ENCODE measurements at regions not wholly inside any gene's neighbourhood (a gene's known extent, or its start where the extent isn't known, plus 50 kb on each side); places are given as distances from the start of the nearest gene placed in this dataset.

- H3K4me3 ChIP-seq (ENCODE audit: low read depth, low read length): no peak overlapping the region
- DNase-seq (ENCODE audit: low read depth): no peak
These were observed 141.1 kb downstream of the SLC15A5 start for GRCh38 chr12:16136219-16136988.

GRCh38 chr12:16135323-16135722 is 142.2 kb downstream of the SLC15A5 start:
- no peak for DNase-seq (ENCODE audit: low read depth)
- H3K4me3 ChIP-seq (ENCODE audit: low read depth, low read length): no peak overlapping the region

- DNase-seq (ENCODE audit: low read depth): no peak
- no peak overlapping the region for H3K4me3 ChIP-seq (ENCODE audit: low read depth, low read length)
These were observed 147.1 kb downstream of the SLC15A5 start for GRCh38 chr12:16130343-16130742.

GRCh38 chr12:16121953-16122352 is 155.5 kb downstream of the SLC15A5 start:
- no peak for DNase-seq (ENCODE audit: low read depth)
- no peak overlapping the region for H3K4me3 ChIP-seq (ENCODE audit: low read depth, low read length)

GRCh38 chr12:16119618-16120415 is 157.7 kb downstream of the SLC15A5 start:
- DNase-seq (ENCODE audit: low read depth): no peak

GRCh38 chr12:16118586-16118985 is 158.9 kb downstream of the SLC15A5 start:
- H3K4me3 ChIP-seq (ENCODE audit: low read depth, low read length): no peak overlapping the region
- peak; percentile 2 for DNase-seq (ENCODE audit: low read depth)

More at GRCh38 chr12:16119618-16120415, 157.7 kb downstream of the SLC15A5 start:
- H3K4me3 ChIP-seq (ENCODE audit: low read depth, low read length): no peak overlapping the region

- DNase-seq (ENCODE audit: low read depth): no peak
These were observed 164.6 kb downstream of the SLC15A5 start for GRCh38 chr12:16112612-16113560.

GRCh38 chr12:16112130-16112529 is 165.4 kb downstream of the SLC15A5 start:
- DNase-seq (ENCODE audit: low read depth): no peak

More at GRCh38 chr12:16112612-16113560, 164.6 kb downstream of the SLC15A5 start:
- H3K4me3 ChIP-seq (ENCODE audit: low read depth, low read length): no peak overlapping the region

GRCh38 chr12:16110596-16110995 is 166.9 kb downstream of the SLC15A5 start:
- DNase-seq (ENCODE audit: low read depth): no peak
- H3K4me3 ChIP-seq (ENCODE audit: low read depth, low read length): no peak overlapping the region

More at GRCh38 chr12:16112130-16112529, 165.4 kb downstream of the SLC15A5 start:
- H3K4me3 ChIP-seq (ENCODE audit: low read depth, low read length): no peak overlapping the region

- H3K4me3 ChIP-seq (ENCODE audit: low read depth, low read length): no peak overlapping the region
- no peak for DNase-seq (ENCODE audit: low read depth)
These were observed 173.6 kb downstream of the SLC15A5 start for GRCh38 chr12:16103851-16104250.

GRCh38 chr12:16100206-16100605 is 177.3 kb downstream of the SLC15A5 start:
- no peak for DNase-seq (ENCODE audit: low read depth)
- no peak overlapping the region for H3K4me3 ChIP-seq (ENCODE audit: low read depth, low read length)

GRCh38 chr12:16096273-16096849 is 181.1 kb downstream of the SLC15A5 start:
- DNase-seq (ENCODE audit: low read depth): no peak
- H3K4me3 ChIP-seq (ENCODE audit: low read depth, low read length): no peak overlapping the region

GRCh38 chr12:16095531-16096110 is 181.9 kb downstream of the SLC15A5 start:
- no peak for DNase-seq (ENCODE audit: low read depth)
- H3K4me3 ChIP-seq (ENCODE audit: low read depth, low read length): no peak overlapping the region

GRCh38 chr12:16094437-16094836 is 183.0 kb downstream of the SLC15A5 start:
- no peak overlapping the region for H3K4me3 ChIP-seq (ENCODE audit: low read depth, low read length)
- DNase-seq (ENCODE audit: low read depth): no peak

GRCh38 chr12:16093825-16094224 is 182.7 kb downstream of the DERA start:
- no peak overlapping the region for H3K4me3 ChIP-seq (ENCODE audit: low read depth, low read length)
- DNase-seq (ENCODE audit: low read depth): no peak

- DNase-seq (ENCODE audit: low read depth): no peak
- H3K4me3 ChIP-seq (ENCODE audit: low read depth, low read length): no peak overlapping the region
These were observed 179.8 kb downstream of the DERA start for GRCh38 chr12:16090974-16091373.

- no peak for DNase-seq (ENCODE audit: low read depth)
These were observed 177.3 kb downstream of the DERA start for GRCh38 chr12:16088421-16088820.

More at GRCh38 chr12:16088421-16088820, 177.3 kb downstream of the DERA start:
- H3K4me3 ChIP-seq (ENCODE audit: low read depth, low read length): no peak overlapping the region

Data from skeletal muscle cell (primary cell).